ENCODE measurements at regions not wholly inside any gene's neighbourhood (a gene's known extent, or its start where the extent isn't known, plus 50 kb on each side); places are given as distances from the start of the nearest gene placed in this dataset.

- no peak for TF ChIP-seq CTCF (IDR thresholded peaks at IDR 0.05)
- Histone ChIP-seq H3K9me3 (no peaks in the 10 kb centered on the region), H3K36me3 (no peaks in the 10 kb centered on the region), H3K4me1 (peaks cover 0 to 23% (median 13%) of the 10 kb centered on the region in 4 donors), H3K4me3 (no peak overlapping the region), H3K27me3 (no peaks in the 10 kb centered on the region), H3K27ac (peak overlapping the region in 1 of 2 donors; percentile 36)
- intact Hi-C loops (cut with DNase I; ENCODE audit: low total_unique reads), result no loop called here
- DNase-seq, result no peak
Observed at GRCh38 chr12:58529114-58529665, 391.1 kb downstream of the LRIG3 start.

GRCh38 chr12:58529897-58530741, 390.2 kb downstream of the LRIG3 start:
- no peak for DNase-seq
- H3K4me1 ChIP-seq, result peaks cover 0 to 23% (median 13%) of the 10 kb centered on the region in 4 donors

GRCh38 chr12:58530742-58531062, 389.6 kb downstream of the LRIG3 start:
- H3K27ac ChIP-seq, result no peak overlapping the region
- peaks cover 0 to 23% (median 13%) of the 10 kb centered on the region in 4 donors for H3K4me1 ChIP-seq
- no peaks in the 10 kb centered on the region for H3K27me3 ChIP-seq
- no peak for DNase-seq
- intact Hi-C loops (cut with DNase I; ENCODE audit: low total_unique reads), result no loop called here
- H3K9me3 ChIP-seq, result no peaks in the 10 kb centered on the region
- no peaks in the 10 kb centered on the region for H3K36me3 ChIP-seq
- no peak overlapping the region for H3K4me3 ChIP-seq
- no peak for TF ChIP-seq CTCF (IDR thresholded peaks at IDR 0.05)

More at GRCh38 chr12:58529897-58530741, 390.2 kb downstream of the LRIG3 start:
- no peaks in the 10 kb centered on the region for H3K9me3 ChIP-seq
- no peak for TF ChIP-seq CTCF (IDR thresholded peaks at IDR 0.05)
- peak overlapping the region in 1 of 2 donors; percentile 36 for H3K27ac ChIP-seq
- H3K27me3 ChIP-seq, result no peaks in the 10 kb centered on the region
- intact Hi-C loops (cut with DNase I; ENCODE audit: low total_unique reads), result no loop called here
- H3K4me3 ChIP-seq, result no peak overlapping the region
- no peaks in the 10 kb centered on the region for H3K36me3 ChIP-seq

- DNase-seq, result no peak
- intact Hi-C loops (cut with DNase I; ENCODE audit: low total_unique reads), result no loop called here
- no peaks in the 10 kb centered on the region for H3K27me3 ChIP-seq
- H3K9me3 ChIP-seq, result no peaks in the 10 kb centered on the region
- no peak overlapping the region for H3K27ac ChIP-seq
- TF ChIP-seq CTCF (IDR thresholded peaks at IDR 0.05), result no peak
- H3K4me1 ChIP-seq, result peaks cover 0 to 40% (median 25%) of the 10 kb centered on the region in 4 donors
- H3K36me3 ChIP-seq, result no peaks in the 10 kb centered on the region
- H3K4me3 ChIP-seq, result no peak overlapping the region
Observed at GRCh38 chr12:58532855-58533608, 387.3 kb downstream of the LRIG3 start.

GRCh38 chr12:58533652-58534051, 386.7 kb downstream of the LRIG3 start:
- TF ChIP-seq CTCF (IDR thresholded peaks at IDR 0.05), result no peak
- DNase-seq, result no peak
- Histone ChIP-seq H3K4me3 (no peak overlapping the region), H3K36me3 (no peaks in the 10 kb centered on the region), H3K27me3 (no peaks in the 10 kb centered on the region), H3K27ac (no peak overlapping the region), H3K4me1 (peaks cover 0 to 36% (median 23%) of the 10 kb centered on the region in 4 donors), H3K9me3 (no peaks in the 10 kb centered on the region)
- intact Hi-C loops (cut with DNase I; ENCODE audit: low total_unique reads), result no loop called here
